ENCODE measurements at regions not wholly inside any gene's neighbourhood (a gene's known extent, or its start where the extent isn't known, plus 50 kb on each side); places are given as distances from the start of the nearest gene placed in this dataset.

GRCh38 chr20:43300901-43301300 lies 111.2 kb upstream of the PTPRT start:
- H3K36me3 Mint-ChIP-seq, result peaks cover 3% of the 10 kb centered on the region; the same call in 1 of the 2 replicates
- no peak overlapping the region for H3K27ac Mint-ChIP-seq
- DNase-seq (ENCODE audit: low spot score), result no peak
- no peak for ATAC-seq
- ChIA-PET CTCF (no interaction called here), POLR2A (no interaction called here)
- H3K9me3 Mint-ChIP-seq, result peaks cover 33% of the 10 kb centered on the region
- H3K27me3 Mint-ChIP-seq (ENCODE audit: low read depth), result peaks cover 2% of the 10 kb centered on the region; the same call in 1 of the 2 replicates
- H3K4me1 Mint-ChIP-seq, result peaks cover 17% of the 10 kb centered on the region
- H3K4me3 Mint-ChIP-seq, result no peak overlapping the region
- TF ChIP-seq AR (CRISPR knock-in tag; IDR thresholded peaks at IDR 0.05) (no peak), FOXJ3 (CRISPR knock-in tag; IDR thresholded peaks at IDR 0.05; ENCODE audit: borderline replicate concordance) (no peak), USF1 (CRISPR knock-in tag; IDR thresholded peaks at IDR 0.05) (no peak), JUN (CRISPR knock-in tag; IDR thresholded peaks at IDR 0.05) (no peak), HMGXB4 (CRISPR knock-in tag; IDR thresholded peaks at IDR 0.05) (no peak), JAZF1 (CRISPR knock-in tag; IDR thresholded peaks at IDR 0.05) (no peak), AFF4 (CRISPR knock-in tag; IDR thresholded peaks at IDR 0.05; ENCODE audit: borderline replicate concordance) (no peak), CREB1 (CRISPR knock-in tag; IDR thresholded peaks at IDR 0.05) (no peak), ZNF317 (CRISPR knock-in tag; IDR thresholded peaks at IDR 0.05; ENCODE audit: borderline replicate concordance, low read depth) (no peak)
- TF ChIP-seq, protein P1, sequence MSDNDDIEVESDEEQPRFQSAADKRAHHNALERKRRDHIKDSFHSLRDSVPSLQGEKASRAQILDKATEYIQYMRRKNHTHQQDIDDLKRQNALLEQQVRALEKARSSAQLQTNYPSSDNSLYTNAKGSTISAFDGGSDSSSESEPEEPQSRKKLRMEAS (CRISPR knock-in tag; IDR thresholded peaks at IDR 0.05), result no peak

GRCh38 chr20:43295781-43296180 lies 106.1 kb upstream of the PTPRT start:
- no peak overlapping the region for H3K4me3 Mint-ChIP-seq
- TF ChIP-seq, protein P2, sequence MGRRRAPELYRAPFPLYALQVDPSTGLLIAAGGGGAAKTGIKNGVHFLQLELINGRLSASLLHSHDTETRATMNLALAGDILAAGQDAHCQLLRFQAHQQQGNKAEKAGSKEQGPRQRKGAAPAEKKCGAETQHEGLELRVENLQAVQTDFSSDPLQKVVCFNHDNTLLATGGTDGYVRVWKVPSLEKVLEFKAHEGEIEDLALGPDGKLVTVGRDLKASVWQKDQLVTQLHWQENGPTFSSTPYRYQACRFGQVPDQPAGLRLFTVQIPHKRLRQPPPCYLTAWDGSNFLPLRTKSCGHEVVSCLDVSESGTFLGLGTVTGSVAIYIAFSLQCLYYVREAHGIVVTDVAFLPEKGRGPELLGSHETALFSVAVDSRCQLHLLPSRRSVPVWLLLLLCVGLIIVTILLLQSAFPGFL (CRISPR knock-in tag; IDR thresholded peaks at IDR 0.05; ENCODE audit: borderline replicate concordance), result no peak
- TF ChIP-seq ZNF281 (CRISPR knock-in tag; IDR thresholded peaks at IDR 0.05) (no peak), FOXP4 (CRISPR knock-in tag; IDR thresholded peaks at IDR 0.05) (no peak), TCF7 (CRISPR knock-in tag; IDR thresholded peaks at IDR 0.05; ENCODE audit: low read depth) (no peak), AR (CRISPR knock-in tag; IDR thresholded peaks at IDR 0.05) (no peak)

More at GRCh38 chr20:43295781-43296180, 106.1 kb upstream of the PTPRT start:
- ChIA-PET POLR2A (no interaction called here), CTCF (no interaction called here)
- peaks cover 28% of the 10 kb centered on the region for H3K9me3 Mint-ChIP-seq
- H3K36me3 Mint-ChIP-seq, result peaks cover 3% of the 10 kb centered on the region; the same call in 1 of the 2 replicates
- ATAC-seq (no peak; the same call in none of the 2 replicates), DNase-seq (ENCODE audit: low spot score) (no peak)
- peaks cover 23% of the 10 kb centered on the region for H3K4me1 Mint-ChIP-seq
- no peak overlapping the region for H3K27ac Mint-ChIP-seq
- no peaks in the 10 kb centered on the region; the same call in none of the 2 replicates for H3K27me3 Mint-ChIP-seq (ENCODE audit: low read depth)

Measured in WTC11 (cell line).